GM18507 (cell line): ENCODE measurements at regions not wholly inside any gene's neighbourhood (a gene's known extent, or its start where the extent isn't known, plus 50 kb on each side); places are given as distances from the start of the nearest gene placed in this dataset.

ENCODE experiments used
- DNase-seq: peaks from one replicate; pipeline ENCODE4 v3.0.0; 2011; ENCODE audit warnings: low read depth; ENCODE audit not compliant: insufficient read length; ENCODE audit errors: extremely low spot score
- FAIRE-seq: peaks from 2 replicates; lab custom pipeline; 2011; peaks lifted over from hg19 to GRCh38; lab: Jason Lieb, UNC

- DNase-seq (no peak), FAIRE-seq (no peak)
Measured at GRCh38 chr2:8628179-8628865, 53.5 kb upstream of the ID2 start.

- peak; percentile 87 for FAIRE-seq
- no peak for DNase-seq
Measured at GRCh38 chr2:8628866-8629209, 53.0 kb upstream of the ID2 start.

- no peak for FAIRE-seq
- no peak for DNase-seq
Measured at GRCh38 chr2:8629402-8629801, 52.5 kb upstream of the ID2 start.

- no peak for DNase-seq
- no peak for FAIRE-seq
Measured at GRCh38 chr2:8630676-8631464, 51.0 kb upstream of the ID2 start.

GRCh38 chr2:8631465-8632005, 50.3 kb upstream of the ID2 start:
- DNase-seq (no peak), FAIRE-seq (no peak)
